CD1c-positive myeloid dendritic cell (primary cell): ENCODE measurements at regions not wholly inside any gene's neighbourhood (a gene's known extent, or its start where the extent isn't known, plus 50 kb on each side); places are given as distances from the start of the nearest gene placed in this dataset.
A peak's percentile ranks its signal among the peaks of the same experiment; 100 is the strongest.

ENCODE experiments used
- DNase-seq: peaks from one replicate; pipeline ENCODE4 v3.0.0-alpha.2; 2016; ENCODE audit errors: extremely low spot score

DNA sequence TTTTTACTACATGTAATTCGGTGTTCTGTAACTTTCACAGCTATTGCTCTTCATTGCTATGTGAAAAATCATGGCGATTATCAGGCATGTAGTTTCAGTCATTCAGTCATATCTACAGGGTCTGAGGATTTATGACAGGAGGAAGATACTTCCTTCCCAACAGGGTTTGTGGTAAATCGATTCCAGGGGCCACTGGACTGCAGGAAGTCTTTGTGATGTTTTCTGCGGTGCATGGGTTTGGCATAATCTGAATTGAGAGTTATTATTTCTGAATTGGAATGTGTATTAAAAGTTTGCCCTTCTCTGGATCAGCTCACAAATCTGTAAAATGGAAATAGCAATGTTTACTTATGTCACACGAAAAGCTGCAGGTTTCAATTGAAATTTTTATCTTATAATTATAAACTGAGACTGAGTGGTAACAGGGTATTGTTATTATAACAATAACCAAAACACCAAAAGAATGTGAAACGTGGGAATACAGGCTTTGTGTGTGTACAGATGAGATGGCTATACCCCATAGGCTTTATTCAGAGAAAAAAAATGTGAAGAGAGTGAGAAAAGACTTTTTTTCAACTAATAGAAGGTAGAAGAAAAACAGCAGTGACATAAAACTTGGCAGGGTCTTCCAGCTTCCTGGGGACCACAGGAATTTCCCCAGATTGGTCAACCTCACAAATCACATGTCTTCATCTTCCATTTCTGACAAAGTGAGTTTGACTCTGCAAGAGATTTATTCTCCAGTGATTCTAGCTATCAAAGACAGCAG, 307.7 kb upstream of the NFE2L3 start:
- DNase-seq: no peak

DNA sequence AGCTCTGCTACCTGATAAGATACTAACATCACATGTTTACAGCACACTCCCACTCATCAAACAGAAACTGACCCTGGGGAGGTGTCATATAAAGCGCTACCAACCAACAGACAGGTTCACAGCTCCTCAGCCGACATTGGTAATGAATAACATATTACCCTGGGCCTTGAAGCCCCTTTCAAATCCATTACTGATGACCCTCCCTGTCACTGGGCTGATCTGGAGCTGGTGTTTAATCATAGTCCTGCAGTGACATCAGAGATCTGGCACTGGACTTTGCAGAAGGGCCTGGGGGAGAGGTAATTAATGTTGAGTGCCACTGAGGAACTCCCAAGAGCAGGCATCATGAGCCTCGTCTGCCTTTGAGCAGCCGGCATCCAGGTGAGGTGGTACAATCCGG, 306.5 kb upstream of the NFE2L3 start:
- no peak for DNase-seq

GRCh38 chr7:25846722-25847121, 305.3 kb upstream of the NFE2L3 start:
- no peak for DNase-seq

DNA sequence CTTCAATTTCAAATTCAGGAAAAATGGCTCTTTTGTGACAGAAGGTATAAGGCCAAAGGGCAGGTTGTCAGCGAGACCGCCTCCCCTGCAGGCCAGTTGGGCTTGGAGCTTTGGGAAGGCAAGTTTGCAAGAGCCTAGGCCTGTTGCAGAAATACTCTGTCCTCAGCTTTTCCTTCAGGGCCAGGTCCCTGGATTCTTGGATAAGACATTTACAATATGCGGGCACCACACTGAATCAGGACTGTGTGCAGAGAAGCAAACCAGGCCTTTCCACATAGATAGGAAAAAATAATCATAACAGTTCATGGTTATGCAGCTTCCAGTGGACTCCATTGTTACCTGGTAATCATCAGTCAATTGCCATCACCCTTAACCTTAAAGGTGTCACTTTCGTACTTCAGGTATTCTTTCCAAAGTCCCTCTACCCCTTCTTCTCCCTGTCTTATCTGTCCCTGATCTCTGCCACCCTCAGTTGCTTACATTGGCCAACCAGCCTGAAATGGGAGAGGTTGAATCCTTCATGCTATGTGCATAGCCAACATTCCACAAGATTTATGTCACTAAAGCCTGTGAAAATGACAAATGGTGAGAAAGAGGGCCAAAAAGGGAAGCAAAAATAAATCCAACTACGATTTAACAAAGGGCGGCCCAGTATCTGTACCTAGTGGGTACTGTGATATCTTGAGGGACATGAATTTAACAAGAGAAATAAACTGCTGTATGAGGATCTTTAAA, 304.5 kb upstream of the NFE2L3 start:
- no peak for DNase-seq

DNA sequence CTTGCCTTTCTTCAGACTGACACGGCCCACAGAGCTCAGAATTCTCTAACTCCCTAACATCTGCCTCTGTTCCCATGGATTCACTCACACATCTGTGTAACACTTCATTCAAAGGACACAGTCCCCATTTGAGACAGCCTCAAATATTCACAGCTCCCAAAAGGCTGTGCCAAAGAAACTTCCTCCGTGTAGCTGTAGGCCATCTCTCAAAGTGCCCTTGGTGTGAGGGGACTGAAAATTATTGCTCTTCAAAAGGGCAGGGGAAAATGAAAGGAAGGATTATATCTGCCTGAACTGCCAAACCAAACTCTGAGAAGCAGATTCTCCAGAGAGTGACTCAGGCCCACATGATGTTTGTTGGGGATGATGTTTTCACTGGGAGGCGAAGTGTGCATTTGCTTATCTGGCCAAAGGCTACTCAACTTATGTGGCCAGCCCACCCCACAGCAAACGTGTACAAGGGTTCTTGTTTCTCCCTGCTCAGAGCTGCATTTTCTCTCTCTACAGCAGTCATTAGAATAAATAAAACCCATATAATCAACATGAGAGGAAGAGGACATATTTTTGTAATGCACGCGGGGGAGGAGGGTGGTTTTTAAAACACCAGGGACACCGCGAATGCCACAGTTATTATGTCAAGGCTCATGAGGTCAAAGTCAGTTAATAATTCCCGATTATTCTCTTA, 302.4 kb upstream of the NFE2L3 start:
- DNase-seq: no peak

GRCh38 chr7:25850216-25850615, 301.8 kb upstream of the NFE2L3 start:
- DNase-seq: no peak

GRCh38 chr7:25850735-25851134, 301.3 kb upstream of the NFE2L3 start:
- DNase-seq: no peak

- peak; percentile 76 for DNase-seq
These were observed 300.4 kb upstream of the NFE2L3 start for GRCh38 chr7:25851332-25852210.

- no peak for DNase-seq
These were observed 299.6 kb upstream of the NFE2L3 start for GRCh38 chr7:25852211-25852938.

GRCh38 chr7:25852939-25853271, 299.1 kb upstream of the NFE2L3 start:
- no peak for DNase-seq

GRCh38 chr7:25853314-25853713, 298.7 kb upstream of the NFE2L3 start:
- no peak for DNase-seq

- DNase-seq: no peak
These were observed 297.9 kb upstream of the NFE2L3 start for GRCh38 chr7:25854059-25854458.

DNA sequence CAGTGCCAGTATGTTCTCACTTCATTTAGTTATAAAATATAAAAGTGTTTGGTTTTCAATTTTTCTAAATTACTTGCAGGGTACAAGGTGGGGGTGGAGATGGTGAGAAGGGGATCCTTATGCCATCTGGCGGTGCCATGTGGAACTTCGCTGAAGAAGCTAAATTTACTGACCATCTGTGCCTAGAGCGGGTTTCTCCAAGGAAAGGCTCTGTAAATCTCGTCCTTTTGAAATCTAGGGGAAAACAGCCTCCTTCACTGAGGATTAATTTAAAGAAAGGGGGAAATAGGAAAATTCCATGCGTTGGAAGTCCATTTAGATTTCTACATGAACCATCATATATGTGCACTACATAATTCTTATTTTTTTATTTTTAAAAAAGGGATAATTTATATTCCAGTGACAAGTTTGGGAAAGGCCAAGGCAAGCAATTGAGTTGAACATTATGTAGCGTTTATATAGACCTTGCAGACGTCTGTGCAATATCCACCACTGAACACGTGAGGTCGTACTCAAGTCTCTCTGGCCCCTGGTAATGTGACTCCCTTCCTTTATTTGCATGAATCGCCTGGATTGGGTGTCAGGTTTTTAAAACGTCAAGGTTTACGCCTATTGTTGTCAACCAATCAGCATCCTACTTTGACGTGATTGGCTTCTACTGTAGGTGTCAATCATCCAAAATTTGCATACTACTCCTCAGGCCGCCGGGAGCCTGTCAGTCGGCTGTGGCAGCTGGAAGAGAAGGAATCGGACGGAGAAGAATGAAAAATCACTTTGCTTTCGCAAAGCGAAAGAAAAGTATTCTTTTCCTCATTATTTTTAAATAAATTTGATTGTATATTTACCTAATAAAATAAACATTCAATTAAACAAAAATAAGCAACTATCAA, 297.1 kb upstream of the NFE2L3 start:
- DNase-seq: peak; percentile 77

DNA sequence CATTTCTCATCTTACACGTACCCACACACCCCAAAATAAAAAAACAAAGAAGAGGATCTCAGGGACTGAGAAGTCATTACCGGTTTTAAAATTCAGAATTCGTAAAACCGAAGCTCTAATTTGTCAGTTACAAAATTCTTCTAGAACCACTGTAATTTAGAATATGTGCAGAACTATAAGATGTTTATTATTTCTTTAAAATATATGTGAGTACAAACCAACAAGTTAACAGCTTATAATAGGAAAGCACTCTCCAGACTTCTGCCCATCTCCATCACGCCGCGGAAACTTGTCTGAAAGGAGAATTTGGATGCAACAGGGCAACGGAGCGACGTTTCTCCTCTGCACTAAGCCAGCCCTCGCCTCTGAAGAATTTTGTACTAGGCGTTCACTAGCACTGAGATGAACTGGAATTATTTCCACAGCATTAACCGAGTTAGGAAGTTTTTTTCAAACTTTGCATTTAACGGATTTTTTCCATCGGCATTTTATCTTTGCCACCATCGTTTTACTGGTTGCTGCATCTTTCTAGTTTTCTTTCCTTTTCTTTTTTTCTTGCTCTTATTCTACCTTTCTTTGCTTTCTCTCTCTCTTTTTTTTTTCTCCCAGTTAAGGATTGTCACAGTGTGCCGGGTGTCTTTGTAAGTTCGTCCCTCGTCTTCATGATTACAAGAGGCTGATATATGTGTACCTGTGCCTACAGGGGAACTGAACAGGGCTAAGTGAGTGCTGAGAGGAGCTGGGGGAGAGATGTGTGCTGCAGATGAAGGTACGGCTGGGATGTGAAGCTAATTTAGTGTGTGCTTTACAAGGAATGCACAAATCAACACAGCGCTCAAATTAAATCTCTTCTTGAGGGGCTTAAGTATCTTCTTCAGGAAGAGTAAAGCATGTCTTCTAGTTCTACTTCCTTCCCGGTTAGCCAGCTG, 295.9 kb upstream of the NFE2L3 start:
- no peak for DNase-seq

DNA sequence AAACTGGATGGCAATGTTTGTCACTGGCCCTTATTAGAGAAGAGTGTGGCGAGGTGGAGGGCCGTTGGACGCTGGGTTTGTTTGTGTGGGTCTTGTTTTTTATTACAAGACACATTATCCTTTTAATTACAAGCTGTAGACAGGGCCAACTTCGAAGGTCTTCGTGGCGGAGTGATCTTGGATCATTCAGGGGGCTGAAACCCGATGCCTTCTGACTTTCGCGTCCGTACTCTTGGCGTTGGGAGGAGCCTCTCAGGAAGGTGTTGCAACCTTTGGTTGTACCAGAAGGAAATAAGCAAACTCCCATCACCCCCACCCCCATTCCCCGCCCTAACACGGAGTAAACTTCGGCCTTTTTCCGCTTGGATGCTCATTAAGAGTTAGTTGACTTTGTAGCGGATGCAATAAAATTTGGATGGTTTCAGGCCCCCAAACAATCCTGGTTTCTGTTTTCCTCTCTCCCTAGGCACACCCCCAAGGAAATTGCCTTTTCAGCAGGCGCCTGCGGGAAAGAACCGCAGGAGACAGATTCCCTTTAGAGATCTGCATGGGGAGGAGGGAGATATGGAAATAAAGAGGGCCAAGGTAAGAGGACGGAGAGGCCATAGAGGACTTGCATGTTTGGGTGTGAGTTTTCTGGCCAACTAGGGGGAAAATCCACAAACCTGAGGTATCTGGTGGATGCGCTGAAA, 294.5 kb upstream of the NFE2L3 start:
- no peak for DNase-seq

GRCh38 chr7:25858200-25858524, 293.8 kb upstream of the NFE2L3 start:
- DNase-seq: no peak

- no peak for DNase-seq
These were observed 293.2 kb upstream of the NFE2L3 start for GRCh38 chr7:25858525-25859411.
